ENCODE measurements at regions not wholly inside any gene's neighbourhood (a gene's known extent, or its start where the extent isn't known, plus 50 kb on each side); places are given as distances from the start of the nearest gene placed in this dataset.
"Not testable (repeated sequence)": the region's sequence is repeated elsewhere in the genome, so short reads cannot be mapped to it uniquely, and the experiment has no call there.

- DNase-seq (ENCODE audit: low read depth, low spot score); H3K4me3 ChIP-seq (ENCODE audit: low read length): not testable (repeated sequence)
These were observed 155.2 kb upstream of the AFDN start for GRCh38 chr6:167671379-167671976.

DNA sequence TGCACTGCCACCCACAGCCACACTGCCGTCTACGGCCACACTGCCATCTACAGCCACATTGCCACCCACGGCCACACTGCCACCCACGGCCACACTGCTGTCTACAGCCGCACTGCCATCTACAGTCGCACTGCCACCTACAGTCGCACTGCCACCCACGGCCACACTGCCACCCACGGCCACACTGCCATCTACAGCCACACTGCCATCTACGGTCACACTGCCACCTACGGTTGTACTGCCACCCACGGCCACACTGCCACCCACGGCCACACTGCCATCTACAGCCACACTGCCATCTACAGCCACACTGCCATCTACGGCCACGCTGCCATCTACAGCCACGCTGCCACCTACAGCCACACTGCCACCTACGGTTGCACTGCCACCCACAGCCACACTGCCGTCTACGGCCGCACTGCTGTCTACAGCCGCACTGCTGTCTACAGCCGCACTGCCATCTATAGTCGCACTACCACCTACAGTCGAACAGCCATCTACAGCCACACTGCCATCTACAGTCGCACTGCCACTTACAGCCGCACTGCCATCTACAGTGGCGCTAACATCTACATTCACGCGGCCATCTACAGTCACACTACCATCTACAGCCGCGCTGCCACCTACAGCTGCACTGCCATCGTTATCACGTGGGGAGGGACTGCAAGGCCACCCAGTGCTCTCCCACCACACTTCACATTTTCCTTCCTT is 154.6 kb upstream of the AFDN start:
- H3K4me3 ChIP-seq (ENCODE audit: low read length), result no peak overlapping the region
- DNase-seq (ENCODE audit: low read depth, low spot score), result no peak

DNA sequence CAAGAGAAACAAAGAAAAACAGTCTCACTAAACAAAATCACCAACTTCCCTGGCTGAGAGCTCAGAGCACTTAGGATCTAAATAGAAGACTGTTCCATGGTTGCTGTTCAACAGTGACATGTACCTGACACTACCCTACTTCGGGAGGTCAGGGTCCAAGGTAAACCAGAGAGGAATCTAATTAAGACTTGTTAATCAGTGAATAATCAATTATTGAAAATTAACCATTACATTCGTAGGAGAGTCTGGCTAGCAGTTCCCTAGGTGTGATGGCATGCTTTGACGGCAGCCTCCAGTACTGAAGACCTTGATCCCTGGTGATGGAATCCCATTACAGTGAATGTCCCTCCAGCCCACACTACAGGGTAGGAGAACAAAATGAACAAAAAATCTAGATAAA is 154.0 kb upstream of the AFDN start:
- no peak overlapping the region for H3K4me3 ChIP-seq (ENCODE audit: low read length)
- DNase-seq (ENCODE audit: low read depth, low spot score), result no peak

DNA sequence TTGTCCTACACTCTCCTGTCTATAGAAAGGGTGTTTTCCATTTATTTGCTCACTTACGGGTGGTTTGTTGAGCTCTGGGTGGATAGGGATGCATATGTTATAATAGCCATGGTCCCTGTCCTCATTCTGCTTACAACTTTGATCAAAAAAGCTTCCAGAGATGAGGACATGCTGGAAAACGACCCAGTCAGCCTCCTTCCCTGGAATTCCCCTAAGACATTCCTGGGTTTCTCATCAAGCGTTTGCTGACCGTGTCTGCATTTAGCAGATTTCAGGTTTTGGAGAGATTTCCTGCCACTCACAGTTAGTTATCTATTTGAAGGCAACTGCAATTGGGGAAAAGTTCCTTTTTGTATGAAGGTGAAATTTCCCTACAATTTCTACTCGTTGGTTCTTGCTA is 152.8 kb upstream of the AFDN start:
- H3K4me3 ChIP-seq (ENCODE audit: low read length), result no peak overlapping the region
- DNase-seq (ENCODE audit: low read depth, low spot score), result no peak

- DNase-seq (ENCODE audit: low read depth, low spot score), result no peak
- no peak overlapping the region for H3K4me3 ChIP-seq (ENCODE audit: low read length)
These were observed 152.2 kb upstream of the AFDN start for GRCh38 chr6:167674486-167674885.

DNA sequence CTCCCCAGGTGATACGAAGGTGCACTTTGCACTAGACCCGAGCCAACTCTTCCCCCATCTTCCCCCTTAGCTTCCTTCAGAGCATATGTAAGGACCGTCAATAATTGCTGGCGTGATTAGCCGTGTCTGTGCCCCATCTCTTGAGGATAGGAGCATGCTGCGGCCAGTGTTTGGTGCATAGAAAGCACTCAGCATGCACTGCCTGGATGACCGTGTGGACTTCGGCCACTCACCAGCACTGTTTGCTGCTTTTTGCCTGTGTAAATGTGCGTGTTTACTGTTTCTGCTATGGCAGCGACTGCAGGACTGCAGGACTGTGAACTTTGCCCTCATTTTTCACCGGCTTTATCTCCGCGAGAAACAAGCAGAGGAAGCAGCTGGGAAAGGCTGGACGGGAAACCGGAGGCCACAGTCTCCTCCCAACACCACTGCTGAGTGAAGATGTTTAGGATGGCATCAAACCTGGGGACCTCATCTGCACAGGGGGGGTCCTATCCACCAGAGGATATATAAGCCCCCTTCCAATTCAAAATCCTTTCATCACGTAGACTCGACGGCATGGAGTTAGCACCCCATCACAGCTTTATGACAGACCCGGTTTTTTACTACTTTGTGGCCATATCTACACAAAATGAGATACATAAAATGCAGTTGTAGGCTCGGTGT is 150.6 kb upstream of the AFDN start:
- no peak for DNase-seq (ENCODE audit: low read depth, low spot score)
- no peak overlapping the region for H3K4me3 ChIP-seq (ENCODE audit: low read length)

DNA sequence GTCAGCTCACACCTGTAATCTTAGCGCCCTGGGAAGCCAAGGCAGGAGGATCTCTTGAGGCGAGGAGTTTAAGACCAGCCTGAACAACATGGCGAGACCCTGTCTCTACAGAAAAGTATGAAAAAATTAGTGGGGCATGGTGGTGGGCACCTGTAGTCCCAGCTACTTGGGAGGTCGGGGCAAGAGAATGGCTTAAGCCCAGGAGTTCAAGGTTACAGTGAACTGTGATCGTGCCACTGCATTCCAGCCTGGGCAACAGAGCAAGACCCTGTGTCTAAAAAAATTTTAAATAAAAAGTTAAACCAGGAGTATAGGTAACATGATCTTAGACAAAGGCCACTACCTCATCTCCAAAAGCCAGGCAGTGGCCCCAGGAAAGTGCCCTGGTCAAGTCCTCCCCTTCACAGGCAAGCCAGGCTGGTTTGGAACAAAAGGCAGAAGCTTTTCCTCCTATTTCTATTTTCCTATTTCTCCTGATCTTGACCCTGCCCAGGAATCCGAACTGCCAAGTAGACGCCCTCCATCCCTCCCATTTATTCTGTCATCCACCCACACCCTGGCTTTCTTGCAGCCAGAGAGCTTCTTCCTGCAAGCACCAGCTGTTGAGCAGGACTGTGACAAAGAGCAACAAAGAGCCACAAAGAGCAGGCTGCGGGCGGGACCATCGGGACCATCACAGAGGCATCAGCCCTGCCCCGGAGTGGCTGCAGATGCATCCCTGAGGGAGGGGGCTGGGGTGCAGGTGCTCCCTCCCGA is 149.9 kb upstream of the AFDN start:
- no peak overlapping the region for H3K4me3 ChIP-seq (ENCODE audit: low read length)
- DNase-seq (ENCODE audit: low read depth, low spot score), result no peak

DNA sequence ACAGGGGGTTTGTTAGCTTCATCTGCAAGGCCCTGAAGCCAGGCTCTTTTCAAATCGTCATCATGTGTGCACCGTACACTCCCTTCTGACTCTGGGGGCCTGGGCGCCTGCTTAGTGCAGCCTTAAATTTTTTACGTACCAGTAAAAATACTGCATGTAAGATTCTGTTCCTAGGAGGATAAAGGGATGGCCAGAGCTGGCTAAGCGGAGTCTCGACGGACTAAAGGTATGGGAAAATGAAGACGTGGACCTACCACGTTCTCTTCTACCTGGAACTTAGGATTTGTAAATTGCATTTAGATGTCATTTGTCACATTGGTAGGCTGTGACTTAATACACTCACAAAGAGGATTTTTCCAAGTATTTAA is 149.3 kb upstream of the AFDN start:
- no peak for DNase-seq (ENCODE audit: low read depth, low spot score)
- no peak overlapping the region for H3K4me3 ChIP-seq (ENCODE audit: low read length)

- no peak overlapping the region for H3K4me3 ChIP-seq (ENCODE audit: low read length)
- no peak for DNase-seq (ENCODE audit: low read depth, low spot score)
These were observed 148.3 kb upstream of the AFDN start for GRCh38 chr6:167678102-167679101.

DNA sequence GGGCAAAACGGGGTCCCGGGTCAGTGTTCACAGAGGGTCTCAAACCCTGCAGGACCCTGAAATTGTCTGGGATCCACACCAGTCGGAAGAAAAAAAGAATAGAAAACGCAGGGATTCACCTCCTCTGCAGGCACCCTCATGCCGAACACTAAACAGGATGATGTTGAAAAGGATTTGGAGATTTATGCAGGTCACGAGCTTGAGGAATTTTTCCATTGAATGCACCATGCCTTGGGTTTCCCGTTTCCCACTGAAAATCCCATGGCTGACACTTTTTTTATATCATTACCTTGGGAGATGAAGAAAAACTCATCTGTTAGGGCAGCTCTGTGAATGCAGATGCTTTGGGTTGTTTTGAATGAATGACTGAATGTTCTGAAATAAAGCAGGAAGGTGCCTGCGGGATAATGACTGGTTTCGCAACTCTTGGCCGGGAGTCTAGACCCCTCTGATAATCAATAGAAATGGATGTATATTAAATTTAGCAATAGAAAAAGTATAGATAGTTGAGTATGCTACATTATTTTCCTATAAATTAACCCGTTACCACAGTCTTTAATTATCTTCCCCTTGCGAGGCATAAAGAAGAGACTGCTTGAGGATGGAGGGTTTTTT is 147.5 kb upstream of the AFDN start:
- H3K4me3 ChIP-seq (ENCODE audit: low read length), result no peak overlapping the region
- DNase-seq (ENCODE audit: low read depth, low spot score), result no peak

GRCh38 chr6:167679790-167680604 is 146.7 kb upstream of the AFDN start:
- DNase-seq (ENCODE audit: low read depth, low spot score), result no peak
- no peak overlapping the region for H3K4me3 ChIP-seq (ENCODE audit: low read length)

DNA sequence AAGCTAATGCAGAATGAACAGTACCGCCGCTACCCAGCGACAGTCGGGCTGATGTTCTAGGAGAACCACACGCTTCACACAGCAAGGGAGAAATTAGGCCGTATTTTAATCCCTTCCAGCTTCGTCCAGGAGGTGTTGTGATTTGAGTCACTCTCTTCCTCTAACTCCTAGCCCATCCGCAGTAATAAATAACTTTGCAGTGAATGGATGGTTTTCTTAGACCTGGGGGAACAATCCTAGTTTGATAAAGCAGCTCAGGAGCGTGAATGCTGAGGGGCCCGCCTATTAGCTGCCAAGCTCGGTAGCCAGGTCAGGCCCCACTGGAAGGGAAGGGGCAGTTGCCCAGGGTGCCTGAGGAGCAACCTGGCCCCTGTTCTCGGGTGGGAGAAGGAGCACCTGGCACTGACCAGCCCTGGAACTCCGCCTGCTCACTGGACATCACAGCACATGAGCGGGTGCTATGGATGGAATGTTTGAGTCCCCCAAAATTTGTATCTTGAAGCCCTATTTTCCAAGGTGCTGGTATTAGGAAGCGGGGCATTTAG is 146.0 kb upstream of the AFDN start:
- no peak overlapping the region for H3K4me3 ChIP-seq (ENCODE audit: low read length)
- DNase-seq (ENCODE audit: low read depth, low spot score), result no peak

GRCh38 chr6:167682125-167682524 is 144.6 kb upstream of the AFDN start:
- no peak overlapping the region for H3K4me3 ChIP-seq (ENCODE audit: low read length)

DNA sequence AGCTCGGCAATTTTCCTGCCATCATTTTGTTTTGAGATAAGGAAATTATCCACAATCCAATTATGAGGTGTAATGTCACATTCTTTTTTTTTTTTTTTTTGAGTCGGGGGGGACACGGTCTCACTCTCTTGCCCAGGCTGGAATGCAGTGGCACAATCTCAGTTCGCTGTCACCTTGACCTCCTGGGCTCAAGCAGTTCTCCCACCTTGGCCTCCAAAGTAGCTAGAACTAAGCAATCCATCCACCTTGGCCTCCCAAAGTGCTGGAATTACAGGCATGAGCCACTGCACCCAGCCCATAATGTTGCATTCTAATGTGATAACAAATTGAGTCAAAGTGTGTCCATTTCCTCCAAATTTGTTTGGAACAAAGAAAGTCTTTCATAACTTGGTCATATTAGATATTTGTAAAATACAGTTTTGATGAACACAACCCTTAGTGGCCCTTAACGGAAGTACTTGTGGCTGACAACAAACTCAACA is 144.1 kb upstream of the AFDN start:
- DNase-seq (ENCODE audit: low read depth, low spot score), result no peak
- no peak overlapping the region for H3K4me3 ChIP-seq (ENCODE audit: low read length)

More at GRCh38 chr6:167682125-167682524, 144.6 kb upstream of the AFDN start:
- no peak for DNase-seq (ENCODE audit: low read depth, low spot score)

- H3K4me3 ChIP-seq (ENCODE audit: low read length), result no peak overlapping the region
- DNase-seq (ENCODE audit: low read depth, low spot score), result no peak
These were observed 143.5 kb upstream of the AFDN start for GRCh38 chr6:167683028-167683862.

Measured in Jurkat, Clone E6-1 (cell line).